Liver (tissue), 8 donors: ENCODE measurements at regions not wholly inside any gene's neighbourhood (a gene's known extent, or its start where the extent isn't known, plus 50 kb on each side); places are given as distances from the start of the nearest gene placed in this dataset.

Source experiments
- DNase-seq: peaks from one replicate; pipeline ENCODE4 v3.0.0-alpha.2; 2017; ENCODE audit warnings: low spot score
- H3K27ac ChIP-seq, 2 donors: one replicate each; pipeline ENCODE4 v1.7.0; 2013; ENCODE audit warnings: inconsistent platforms in 2 of 2, low read length in 2 of 2, control low read depth in 1 of 2, low read depth in 1 of 2, mild to moderate bottlenecking in 1 of 2
- H3K27me3 ChIP-seq, 4 donors: one replicate each; pipeline versions ENCODE4 v1.6.1 to v1.7.0; 2013; ENCODE audit warnings: low read length in 3 of 4, inconsistent platforms in 1 of 4, mild to moderate bottlenecking in 1 of 4, moderate library complexity in 1 of 4; ENCODE audit not compliant: control insufficient read depth in 4 of 4, insufficient read depth in 4 of 4
- H3K36me3 ChIP-seq, 4 donors: one replicate each; pipeline versions ENCODE4 v1.6.1 to v1.7.0; 2013; ENCODE audit warnings: low read length in 3 of 4, mild to moderate bottlenecking in 3 of 4, low read depth in 1 of 4, moderate library complexity in 1 of 4; ENCODE audit not compliant: control insufficient read depth in 4 of 4, insufficient read depth in 3 of 4
- H3K4me1 ChIP-seq, 4 donors: one replicate each; pipeline versions ENCODE4 v1.6.1 to v1.7.0; 2013; ENCODE audit warnings: low read length in 3 of 4, mild to moderate bottlenecking in 3 of 4, moderate library complexity in 1 of 4; ENCODE audit not compliant: control insufficient read depth in 4 of 4, insufficient read depth in 4 of 4
- H3K4me3 ChIP-seq, 3 donors: one replicate each; pipeline versions ENCODE4 v1.6.1 to v1.7.0; 2013; ENCODE audit warnings: low read length in 3 of 3, control low read depth in 1 of 3, low read depth in 1 of 3, mild to moderate bottlenecking in 1 of 3
- H3K9ac ChIP-seq, 2 donors: one replicate each; pipeline ENCODE4 v1.7.0; 2013; ENCODE audit warnings: low read length in 2 of 2, mild to moderate bottlenecking in 2 of 2, moderate library complexity in 2 of 2, control low read depth in 1 of 2, low read depth in 1 of 2
- H3K9me3 ChIP-seq, 4 donors: one replicate each; pipeline versions ENCODE4 v1.6.1 to v1.7.0; 2013; ENCODE audit warnings: low read length in 3 of 4; ENCODE audit not compliant: control insufficient read depth in 4 of 4
- EGR1 ChIP-seq, 2 donors: IDR thresholded peaks; 2 replicates each; pipeline ENCODE4 v1.6.1; 2016 to 2018; ENCODE audit warnings: antibody characterized with exemption in 2 of 2, low read depth in 2 of 2
- FOXA1 ChIP-seq: IDR thresholded peaks from 2 replicates; pipeline ENCODE4 v1.6.1; 2016; ENCODE audit warnings: antibody characterized with exemption
- GABPA ChIP-seq, 2 donors: IDR thresholded peaks in 1 of 2; conservative IDR thresholded peaks in 1 of 2; 2 replicates each; pipeline ENCODE4 v1.6.1; 2016; ENCODE audit warnings: antibody characterized with exemption in 2 of 2, mild to moderate bottlenecking in 1 of 2, moderate library complexity in 1 of 2
- NR2F2 ChIP-seq: IDR thresholded peaks from 2 replicates; pipeline ENCODE4 v1.6.1; 2016; ENCODE audit warnings: antibody characterized with exemption
- RAD21 ChIP-seq, 2 donors: IDR thresholded peaks; 2 replicates each; pipeline ENCODE4 v1.6.1; 2016; ENCODE audit warnings: antibody characterized with exemption in 2 of 2, mild to moderate bottlenecking in 2 of 2
- RXRA ChIP-seq, 2 donors: IDR thresholded peaks; 2 replicates each; pipeline ENCODE4 v1.6.1; 2017 to 2018; ENCODE audit warnings: antibody characterized with exemption in 2 of 2, mild to moderate bottlenecking in 1 of 2
- SP1 ChIP-seq: IDR thresholded peaks from 2 replicates; pipeline ENCODE4 v1.6.1; 2018; ENCODE audit warnings: antibody characterized with exemption, mild to moderate bottlenecking
- TAF1 ChIP-seq: conservative IDR thresholded peaks from 2 replicates; pipeline ENCODE4 v1.6.1; 2016; ENCODE audit warnings: antibody characterized with exemption, mild to moderate bottlenecking
- ZBTB33 ChIP-seq: IDR thresholded peaks from 2 replicates; pipeline ENCODE4 v1.6.1; 2016; ENCODE audit warnings: antibody characterized with exemption
- WGBS: extraction: QIAGEN DNeasy Blood & Tissue Kit; methylation state at CpG from one replicate; pipeline ENCODE4 v1.1.7; 2013; 5-methylcytosine and 5-hydroxymethylcytosine counted together
- TF ChIP-seq, protein P1 (sequence below): IDR thresholded peaks from 2 replicates; pipeline ENCODE4 v1.6.1; 2016; ENCODE audit warnings: antibody characterized with exemption, mild to moderate bottlenecking
- TF ChIP-seq, protein P2 (sequence below): IDR thresholded peaks from 2 replicates; pipeline ENCODE4 v1.6.1; 2016; ENCODE audit warnings: antibody characterized with exemption
- TF ChIP-seq, protein P3 (sequence below): fragments of 150-350 bp; IDR thresholded peaks from 2 replicates; pipeline ENCODE4 v1.5.1; 2017; ENCODE audit warnings: improper control_type of control experiment, low read depth, low read length; ENCODE audit not compliant: missing input control
- donor health status: healthy.
- donor health status: healthy.
- donor health status: healthy.
- donor health status: healthy.
- donor health status: healthy.

DNA sequence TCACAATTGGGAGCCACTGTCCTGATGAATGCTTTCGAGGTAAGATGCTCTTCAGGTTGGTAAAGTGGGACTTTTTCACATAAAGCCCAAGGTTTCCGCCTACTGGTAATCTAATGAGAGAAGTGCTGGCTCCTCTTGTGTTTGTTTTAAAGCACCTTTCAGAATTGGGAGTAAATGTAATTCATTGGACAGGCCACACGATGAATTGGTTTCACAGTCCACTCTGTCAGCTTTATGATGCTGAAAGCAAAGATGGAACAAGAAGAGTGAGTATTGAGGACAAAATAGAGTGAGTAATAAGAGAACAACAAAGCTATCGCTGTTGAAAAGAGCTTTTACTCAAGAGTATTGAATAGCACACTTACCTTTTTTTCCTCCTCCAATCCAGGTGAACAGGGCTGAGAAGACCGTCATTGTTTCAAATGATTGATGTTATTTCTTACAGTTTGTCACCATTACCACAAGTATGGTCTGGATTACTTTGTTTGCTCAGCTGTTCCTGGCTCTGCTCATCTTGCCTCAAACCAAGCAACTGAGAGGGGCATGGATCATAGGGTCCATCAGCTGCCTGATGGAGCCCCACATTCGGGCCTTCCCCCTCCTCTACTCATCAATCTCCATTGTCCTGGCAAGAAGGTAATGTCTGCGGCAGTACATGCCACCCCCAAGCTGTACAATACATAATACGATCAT lies 136.1 kb upstream of the CNTN4 start (continued):
- TF ChIP-seq, protein P1, sequence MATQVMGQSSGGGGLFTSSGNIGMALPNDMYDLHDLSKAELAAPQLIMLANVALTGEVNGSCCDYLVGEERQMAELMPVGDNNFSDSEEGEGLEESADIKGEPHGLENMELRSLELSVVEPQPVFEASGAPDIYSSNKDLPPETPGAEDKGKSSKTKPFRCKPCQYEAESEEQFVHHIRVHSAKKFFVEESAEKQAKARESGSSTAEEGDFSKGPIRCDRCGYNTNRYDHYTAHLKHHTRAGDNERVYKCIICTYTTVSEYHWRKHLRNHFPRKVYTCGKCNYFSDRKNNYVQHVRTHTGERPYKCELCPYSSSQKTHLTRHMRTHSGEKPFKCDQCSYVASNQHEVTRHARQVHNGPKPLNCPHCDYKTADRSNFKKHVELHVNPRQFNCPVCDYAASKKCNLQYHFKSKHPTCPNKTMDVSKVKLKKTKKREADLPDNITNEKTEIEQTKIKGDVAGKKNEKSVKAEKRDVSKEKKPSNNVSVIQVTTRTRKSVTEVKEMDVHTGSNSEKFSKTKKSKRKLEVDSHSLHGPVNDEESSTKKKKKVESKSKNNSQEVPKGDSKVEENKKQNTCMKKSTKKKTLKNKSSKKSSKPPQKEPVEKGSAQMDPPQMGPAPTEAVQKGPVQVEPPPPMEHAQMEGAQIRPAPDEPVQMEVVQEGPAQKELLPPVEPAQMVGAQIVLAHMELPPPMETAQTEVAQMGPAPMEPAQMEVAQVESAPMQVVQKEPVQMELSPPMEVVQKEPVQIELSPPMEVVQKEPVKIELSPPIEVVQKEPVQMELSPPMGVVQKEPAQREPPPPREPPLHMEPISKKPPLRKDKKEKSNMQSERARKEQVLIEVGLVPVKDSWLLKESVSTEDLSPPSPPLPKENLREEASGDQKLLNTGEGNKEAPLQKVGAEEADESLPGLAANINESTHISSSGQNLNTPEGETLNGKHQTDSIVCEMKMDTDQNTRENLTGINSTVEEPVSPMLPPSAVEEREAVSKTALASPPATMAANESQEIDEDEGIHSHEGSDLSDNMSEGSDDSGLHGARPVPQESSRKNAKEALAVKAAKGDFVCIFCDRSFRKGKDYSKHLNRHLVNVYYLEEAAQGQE = no peak
- TF ChIP-seq, protein P2, sequence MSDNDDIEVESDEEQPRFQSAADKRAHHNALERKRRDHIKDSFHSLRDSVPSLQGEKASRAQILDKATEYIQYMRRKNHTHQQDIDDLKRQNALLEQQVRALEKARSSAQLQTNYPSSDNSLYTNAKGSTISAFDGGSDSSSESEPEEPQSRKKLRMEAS = no peak
- no peak for TF ChIP-seq RAD21 (IDR thresholded peaks at IDR 0.05)
- TF ChIP-seq FOXA1 = no peak
- no peak for TF ChIP-seq SP1

DNA sequence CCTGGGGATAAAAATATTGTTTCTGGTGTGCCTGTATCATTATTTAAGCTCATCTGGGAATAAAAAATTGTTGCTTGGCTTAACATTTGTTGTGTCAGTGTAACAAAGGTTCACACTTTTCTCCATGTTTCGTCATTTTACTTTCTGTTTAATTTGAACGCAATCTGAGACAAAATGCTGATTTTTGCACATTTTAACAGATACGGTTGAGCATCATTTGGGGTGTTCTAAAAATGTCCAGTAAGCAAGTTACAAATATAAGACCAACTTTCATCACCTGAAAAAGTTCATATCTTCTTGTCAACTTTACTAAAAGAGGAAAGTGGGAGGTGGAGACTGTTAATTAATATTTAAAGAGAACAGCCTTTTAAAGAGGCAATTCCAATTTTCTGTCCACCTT lies 134.8 kb upstream of the CNTN4 start:
- H3K27ac ChIP-seq = no peak overlapping the region
- H3K36me3 ChIP-seq = no peaks in the 10 kb centered on the region
- 67% methylated on average over 3 of the region's 3 CpGs for WGBS
- TF ChIP-seq, protein P2 = no peak
- TF ChIP-seq TAF1 (no peak), EGR1 (IDR thresholded peaks at IDR 0.05; ENCODE audit: low read depth in 2 of 2) (no peak), GABPA (IDR thresholded peaks at IDR 0.05 in 1 of 2, conservative IDR thresholded peaks at IDR 0.05 in 1 of 2) (no peak), RXRA (IDR thresholded peaks at IDR 0.05) (no peak), ZBTB33 (no peak)
- H3K9me3 ChIP-seq = no peaks in the 10 kb centered on the region
- no peak overlapping the region for H3K4me3 ChIP-seq
- no peaks in the 10 kb centered on the region for H3K4me1 ChIP-seq
- DNase-seq = no peak
- no peak overlapping the region for H3K9ac ChIP-seq
- no peaks in the 10 kb centered on the region for H3K27me3 ChIP-seq

- TF ChIP-seq RXRA (IDR thresholded peaks at IDR 0.05) (no peak), SP1 (no peak), NR2F2 (no peak)
- TF ChIP-seq, protein P3, sequence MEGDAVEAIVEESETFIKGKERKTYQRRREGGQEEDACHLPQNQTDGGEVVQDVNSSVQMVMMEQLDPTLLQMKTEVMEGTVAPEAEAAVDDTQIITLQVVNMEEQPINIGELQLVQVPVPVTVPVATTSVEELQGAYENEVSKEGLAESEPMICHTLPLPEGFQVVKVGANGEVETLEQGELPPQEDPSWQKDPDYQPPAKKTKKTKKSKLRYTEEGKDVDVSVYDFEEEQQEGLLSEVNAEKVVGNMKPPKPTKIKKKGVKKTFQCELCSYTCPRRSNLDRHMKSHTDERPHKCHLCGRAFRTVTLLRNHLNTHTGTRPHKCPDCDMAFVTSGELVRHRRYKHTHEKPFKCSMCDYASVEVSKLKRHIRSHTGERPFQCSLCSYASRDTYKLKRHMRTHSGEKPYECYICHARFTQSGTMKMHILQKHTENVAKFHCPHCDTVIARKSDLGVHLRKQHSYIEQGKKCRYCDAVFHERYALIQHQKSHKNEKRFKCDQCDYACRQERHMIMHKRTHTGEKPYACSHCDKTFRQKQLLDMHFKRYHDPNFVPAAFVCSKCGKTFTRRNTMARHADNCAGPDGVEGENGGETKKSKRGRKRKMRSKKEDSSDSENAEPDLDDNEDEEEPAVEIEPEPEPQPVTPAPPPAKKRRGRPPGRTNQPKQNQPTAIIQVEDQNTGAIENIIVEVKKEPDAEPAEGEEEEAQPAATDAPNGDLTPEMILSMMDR = no peak
- TF ChIP-seq, protein P1 = no peak
- Histone ChIP-seq H3K27ac (no peak overlapping the region), H3K36me3 (no peaks in the 10 kb centered on the region), H3K4me3 (no peak overlapping the region), H3K27me3 (no peaks in the 10 kb centered on the region), H3K4me1 (no peaks in the 10 kb centered on the region), H3K9ac (no peak overlapping the region), H3K9me3 (no peaks in the 10 kb centered on the region)
- DNase-seq = no peak
- WGBS = 78% methylated on average over 2 of the region's 2 CpGs
Measured at GRCh38 chr3:1967525-1967924, 131.1 kb upstream of the CNTN4 start.
